Right atrium auricular region (tissue), 2 donors: ENCODE measurements at regions not wholly inside any gene's neighbourhood (a gene's known extent, or its start where the extent isn't known, plus 50 kb on each side); places are given as distances from the start of the nearest gene placed in this dataset.

Source experiments
- DNase-seq: peaks from one replicate; pipeline ENCODE4 v3.0.0-alpha.2; 2019; ENCODE audit warnings: low spot score
- H3K27ac ChIP-seq, 2 donors: fragments of 200-600 bp; sonication (generic); 1 replicate in 1 of 2; 2 replicates in 1 of 2; pipeline ENCODE4 v1.5.1; 2016 to 2019
- H3K27me3 ChIP-seq, 2 donors: fragments of 200-600 bp; sonication (generic); one replicate each; pipeline versions ENCODE4 v1.5.1 to v1.6.0; 2017 to 2019
- H3K36me3 ChIP-seq: fragments of 200-600 bp; sonication (generic); one replicate; pipeline ENCODE4 v1.5.1; 2016
- H3K4me1 ChIP-seq, 2 donors: fragments of 200-600 bp; sonication (generic); one replicate each; pipeline versions ENCODE4 v1.5.1 to v1.6.0; 2017 to 2019
- H3K4me3 ChIP-seq, 2 donors: fragments of 200-600 bp; sonication (generic); 1 replicate in 1 of 2; 2 replicates in 1 of 2; pipeline ENCODE4 v1.5.1; 2017 to 2019; ENCODE audit warnings: mild to moderate bottlenecking in 1 of 2, moderate library complexity in 1 of 2
- H3K9me3 ChIP-seq, 2 donors: fragments of 200-600 bp; sonication (generic); one replicate each; pipeline ENCODE4 v1.5.1; 2019
- TF ChIP-seq, protein P1 (sequence below), 2 donors: fragments of 200-600 bp; sonication (generic); IDR thresholded peaks; one replicate each; pipeline ENCODE4 v1.5.1; 2019; ENCODE audit warnings: antibody characterized with exemption in 2 of 2

DNA sequence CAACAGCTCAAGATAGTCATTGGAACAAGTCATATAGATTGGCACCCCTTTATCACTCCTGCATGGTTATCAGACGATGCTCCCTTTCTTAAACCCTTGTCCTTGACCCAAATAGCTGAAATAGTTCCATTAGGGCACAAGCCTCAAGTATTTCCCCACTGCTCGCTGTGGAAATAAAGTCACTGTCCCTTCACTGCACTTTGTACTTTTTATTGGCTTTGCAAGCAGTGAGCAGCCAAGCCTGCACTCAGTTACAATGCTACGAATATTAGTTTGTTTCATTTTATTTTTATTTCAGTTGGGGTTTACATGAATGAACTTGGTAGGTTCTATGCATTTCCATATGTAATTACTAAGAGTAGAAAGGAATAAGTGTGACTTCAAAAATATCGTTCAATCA lies 1176.4 kb downstream of the BRINP3 start:
- Histone ChIP-seq H3K27ac (no peak overlapping the region), H3K4me3 (no peak overlapping the region), H3K9me3 (no peaks in the 10 kb centered on the region), H3K27me3 (no peaks in the 10 kb centered on the region), H3K36me3 (no peaks in the 10 kb centered on the region), H3K4me1 (no peaks in the 10 kb centered on the region)
- TF ChIP-seq, protein P1, sequence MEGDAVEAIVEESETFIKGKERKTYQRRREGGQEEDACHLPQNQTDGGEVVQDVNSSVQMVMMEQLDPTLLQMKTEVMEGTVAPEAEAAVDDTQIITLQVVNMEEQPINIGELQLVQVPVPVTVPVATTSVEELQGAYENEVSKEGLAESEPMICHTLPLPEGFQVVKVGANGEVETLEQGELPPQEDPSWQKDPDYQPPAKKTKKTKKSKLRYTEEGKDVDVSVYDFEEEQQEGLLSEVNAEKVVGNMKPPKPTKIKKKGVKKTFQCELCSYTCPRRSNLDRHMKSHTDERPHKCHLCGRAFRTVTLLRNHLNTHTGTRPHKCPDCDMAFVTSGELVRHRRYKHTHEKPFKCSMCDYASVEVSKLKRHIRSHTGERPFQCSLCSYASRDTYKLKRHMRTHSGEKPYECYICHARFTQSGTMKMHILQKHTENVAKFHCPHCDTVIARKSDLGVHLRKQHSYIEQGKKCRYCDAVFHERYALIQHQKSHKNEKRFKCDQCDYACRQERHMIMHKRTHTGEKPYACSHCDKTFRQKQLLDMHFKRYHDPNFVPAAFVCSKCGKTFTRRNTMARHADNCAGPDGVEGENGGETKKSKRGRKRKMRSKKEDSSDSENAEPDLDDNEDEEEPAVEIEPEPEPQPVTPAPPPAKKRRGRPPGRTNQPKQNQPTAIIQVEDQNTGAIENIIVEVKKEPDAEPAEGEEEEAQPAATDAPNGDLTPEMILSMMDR (IDR thresholded peaks at IDR 0.05): no peak
- no peak for DNase-seq

DNA sequence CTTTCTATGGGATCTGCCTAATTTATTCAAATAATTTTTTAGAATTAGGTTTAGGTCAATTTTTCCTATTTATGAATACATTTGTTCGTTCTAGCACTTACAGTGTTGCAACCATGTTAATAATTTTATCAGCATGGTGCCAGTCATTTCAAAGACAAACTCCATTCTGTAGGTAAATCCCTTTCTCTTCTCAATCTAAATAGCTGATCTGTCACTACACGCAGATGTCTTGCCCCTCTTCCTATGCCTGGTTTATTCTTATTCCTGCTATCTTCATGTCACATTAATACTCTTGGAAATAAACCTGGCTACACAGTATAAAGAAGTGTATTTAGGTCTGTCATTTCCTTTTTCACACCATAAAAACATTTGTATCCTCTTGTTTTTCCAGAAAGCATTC lies 1172.4 kb downstream of the BRINP3 start:
- Histone ChIP-seq H3K4me1 (no peaks in the 10 kb centered on the region), H3K27ac (no peak overlapping the region), H3K4me3 (no peak overlapping the region), H3K36me3 (no peaks in the 10 kb centered on the region), H3K9me3 (no peaks in the 10 kb centered on the region), H3K27me3 (no peaks in the 10 kb centered on the region)
- TF ChIP-seq, protein P1 (IDR thresholded peaks at IDR 0.05): no peak
- DNase-seq: no peak

DNA sequence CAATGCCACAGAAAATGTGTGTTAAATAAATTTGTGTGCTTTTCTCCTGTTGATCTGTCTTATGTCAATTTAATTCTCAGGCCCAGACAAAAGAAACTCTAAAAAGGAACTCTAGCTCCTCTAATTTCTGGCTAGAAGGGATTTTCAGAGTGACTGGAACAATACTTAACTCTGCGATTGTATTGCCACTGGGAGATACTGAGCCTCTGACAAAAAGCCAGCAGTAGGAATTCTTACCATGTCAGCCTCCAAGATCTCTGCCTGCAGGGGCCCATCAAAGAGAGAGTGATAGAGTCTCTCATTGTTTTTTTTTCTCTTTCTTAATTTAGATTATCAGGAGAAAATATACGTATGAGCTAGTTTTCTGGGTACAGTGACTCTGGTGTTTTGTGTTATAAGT lies 1165.7 kb downstream of the BRINP3 start:
- H3K27me3 ChIP-seq: no peaks in the 10 kb centered on the region
- H3K27ac ChIP-seq: no peak overlapping the region
- no peaks in the 10 kb centered on the region for H3K36me3 ChIP-seq
- no peaks in the 10 kb centered on the region for H3K9me3 ChIP-seq
- H3K4me3 ChIP-seq: no peak overlapping the region
- TF ChIP-seq, protein P1 (IDR thresholded peaks at IDR 0.05): no peak
- DNase-seq: no peak
- no peaks in the 10 kb centered on the region for H3K4me1 ChIP-seq

DNA sequence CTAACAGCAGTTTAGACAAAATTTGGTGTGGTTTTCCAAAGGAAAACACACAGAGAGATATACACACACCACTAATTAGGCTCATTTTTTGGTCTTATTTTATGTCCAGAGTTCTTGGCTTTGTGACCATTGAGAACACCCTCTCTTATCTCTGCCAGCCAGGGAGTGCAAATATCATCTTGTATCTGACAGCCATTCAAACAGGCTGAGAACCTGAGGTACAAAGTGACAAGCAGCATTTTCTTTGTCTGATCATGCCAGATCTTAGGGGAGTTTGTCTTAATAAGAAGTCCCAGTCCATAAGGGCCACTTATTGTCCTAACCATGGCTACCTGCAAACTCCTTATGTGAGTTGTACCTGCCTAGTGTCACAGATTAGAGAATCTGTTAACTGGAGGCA lies 1165.2 kb downstream of the BRINP3 start:
- H3K4me3 ChIP-seq: no peak overlapping the region
- no peak overlapping the region for H3K27ac ChIP-seq
- no peaks in the 10 kb centered on the region for H3K9me3 ChIP-seq
- no peaks in the 10 kb centered on the region for H3K36me3 ChIP-seq
- TF ChIP-seq, protein P1 (IDR thresholded peaks at IDR 0.05): no peak
- DNase-seq: no peak
- H3K4me1 ChIP-seq: no peaks in the 10 kb centered on the region
- no peaks in the 10 kb centered on the region for H3K27me3 ChIP-seq

DNA sequence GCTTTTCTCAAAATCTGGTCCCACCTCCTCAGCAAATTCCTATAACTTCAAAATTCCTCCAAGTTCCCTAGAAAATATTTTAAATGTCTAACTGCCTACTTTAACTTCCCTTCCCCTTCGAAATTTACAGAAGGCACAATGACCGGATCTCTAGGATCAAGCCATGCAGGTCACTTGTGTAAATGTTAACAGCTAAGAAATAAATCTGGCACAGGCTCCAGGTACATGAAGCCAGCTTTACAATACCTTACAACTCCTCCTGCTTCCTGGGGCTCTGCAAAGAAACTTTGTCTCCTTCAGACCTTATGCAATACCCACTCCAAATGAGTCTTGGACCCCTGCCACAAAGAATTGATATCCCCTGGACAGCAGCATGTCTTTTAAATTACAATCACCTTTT lies 1164.2 kb downstream of the BRINP3 start:
- TF ChIP-seq, protein P1 (IDR thresholded peaks at IDR 0.05): no peak
- Histone ChIP-seq H3K36me3 (no peaks in the 10 kb centered on the region), H3K27me3 (no peaks in the 10 kb centered on the region), H3K4me1 (no peaks in the 10 kb centered on the region), H3K27ac (no peak overlapping the region), H3K4me3 (no peak overlapping the region), H3K9me3 (no peaks in the 10 kb centered on the region)
- DNase-seq: no peak

DNA sequence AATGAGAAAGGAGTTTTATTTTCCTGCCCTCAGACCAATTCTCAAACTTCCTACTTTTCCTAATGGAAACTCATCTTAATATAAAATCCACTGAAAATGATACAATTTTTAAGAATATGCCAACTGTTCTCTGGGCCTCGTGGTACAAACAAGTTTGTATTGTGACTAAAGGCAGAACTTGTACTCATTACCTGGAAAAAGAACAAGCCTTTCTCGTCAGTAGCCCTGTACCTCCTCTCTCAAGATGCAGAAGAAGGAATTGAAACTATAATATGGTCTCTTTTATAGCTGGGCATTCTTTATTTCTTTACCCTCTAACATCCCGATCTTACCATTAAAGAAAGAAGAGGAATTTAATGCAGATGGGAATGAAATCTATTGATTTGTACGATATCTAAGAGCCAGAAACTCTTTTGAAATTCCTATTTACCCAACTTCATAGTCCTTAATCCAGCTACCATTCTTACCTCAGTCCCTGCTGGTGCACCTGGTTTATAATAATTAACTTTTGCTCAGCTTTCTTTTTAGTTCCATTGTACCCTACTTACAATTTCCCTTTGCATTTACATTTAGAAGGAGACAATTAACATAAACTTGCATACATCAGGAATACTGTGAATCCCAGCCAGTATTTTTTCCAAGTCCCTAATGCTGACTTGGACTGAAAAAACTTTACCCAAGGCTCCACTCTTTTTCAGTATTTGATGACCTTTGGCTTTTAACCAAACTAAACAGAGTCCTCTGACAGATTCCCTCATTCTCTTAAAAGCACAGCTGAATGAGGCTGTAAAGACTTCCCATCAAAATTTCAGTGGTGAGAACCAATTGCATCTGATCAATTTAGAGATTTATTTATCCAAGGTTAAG lies 1162.4 kb downstream of the BRINP3 start:
- Histone ChIP-seq H3K27me3 (no peaks in the 10 kb centered on the region), H3K36me3 (no peaks in the 10 kb centered on the region), H3K4me3 (no peak overlapping the region), H3K4me1 (no peaks in the 10 kb centered on the region), H3K27ac (no peak overlapping the region), H3K9me3 (no peaks in the 10 kb centered on the region)
- DNase-seq: no peak
- TF ChIP-seq, protein P1 (IDR thresholded peaks at IDR 0.05): no peak
